ENCODE measurements at regions not wholly inside any gene's neighbourhood (a gene's known extent, or its start where the extent isn't known, plus 50 kb on each side); places are given as distances from the start of the nearest gene placed in this dataset.

DNA sequence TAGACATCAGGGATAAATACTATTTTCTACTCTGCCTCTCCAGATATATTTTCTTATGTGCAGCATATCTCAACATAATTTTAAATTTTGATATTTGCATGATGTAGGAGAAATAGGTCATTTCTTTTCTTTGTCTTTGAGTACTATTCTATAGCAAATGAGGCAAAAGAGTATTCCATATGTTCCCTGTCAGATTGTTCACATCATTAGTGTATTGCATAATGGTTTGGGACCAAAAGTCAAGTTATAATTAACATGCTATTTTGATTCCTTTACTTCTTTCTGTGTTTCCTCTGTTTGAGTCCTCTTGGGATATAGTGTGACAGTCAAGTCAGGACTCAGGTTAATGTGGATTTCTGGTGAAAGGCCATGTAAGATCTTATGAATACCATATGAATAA lies 864.6 kb upstream of the FBXO33 start:
- no peak for TF ChIP-seq POLR2A (IDR thresholded peaks at IDR 0.05)
- TF ChIP-seq, protein P1, sequence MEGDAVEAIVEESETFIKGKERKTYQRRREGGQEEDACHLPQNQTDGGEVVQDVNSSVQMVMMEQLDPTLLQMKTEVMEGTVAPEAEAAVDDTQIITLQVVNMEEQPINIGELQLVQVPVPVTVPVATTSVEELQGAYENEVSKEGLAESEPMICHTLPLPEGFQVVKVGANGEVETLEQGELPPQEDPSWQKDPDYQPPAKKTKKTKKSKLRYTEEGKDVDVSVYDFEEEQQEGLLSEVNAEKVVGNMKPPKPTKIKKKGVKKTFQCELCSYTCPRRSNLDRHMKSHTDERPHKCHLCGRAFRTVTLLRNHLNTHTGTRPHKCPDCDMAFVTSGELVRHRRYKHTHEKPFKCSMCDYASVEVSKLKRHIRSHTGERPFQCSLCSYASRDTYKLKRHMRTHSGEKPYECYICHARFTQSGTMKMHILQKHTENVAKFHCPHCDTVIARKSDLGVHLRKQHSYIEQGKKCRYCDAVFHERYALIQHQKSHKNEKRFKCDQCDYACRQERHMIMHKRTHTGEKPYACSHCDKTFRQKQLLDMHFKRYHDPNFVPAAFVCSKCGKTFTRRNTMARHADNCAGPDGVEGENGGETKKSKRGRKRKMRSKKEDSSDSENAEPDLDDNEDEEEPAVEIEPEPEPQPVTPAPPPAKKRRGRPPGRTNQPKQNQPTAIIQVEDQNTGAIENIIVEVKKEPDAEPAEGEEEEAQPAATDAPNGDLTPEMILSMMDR (IDR thresholded peaks at IDR 0.05), result no peak
